H1 (cell line): ENCODE measurements at regions not wholly inside any gene's neighbourhood (a gene's known extent, or its start where the extent isn't known, plus 50 kb on each side); places are given as distances from the start of the nearest gene placed in this dataset.

Experiments
- CTCF ChIA-PET: fragments of 300-600 bp; sonication (Branson Sonifier 250); formaldehyde crosslinking; loops from one replicate; lab custom pipeline; 2021; ENCODE audit not compliant: partially characterized antibody; lab: Charles Lee
- POLR2A ChIA-PET: fragments of 300-600 bp; sonication (Branson Sonifier 250); formaldehyde crosslinking; loops from one replicate; lab custom pipeline; 2021; ENCODE audit warnings: inconsistent platforms; ENCODE audit not compliant: partially characterized antibody; lab: Charles Lee
- DNase-seq, 2 experiments: peaks; one replicate each; pipeline versions ENCODE4 v3.0.0 to v3.0.0-alpha.2; 2010 to 2022; ENCODE audit warnings: low spot score in 2 of 2, low read depth in 1 of 2, mixed read lengths in 1 of 2
- FAIRE-seq: peaks from 2 replicates; lab custom pipeline; 2011; peaks lifted over from hg19 to GRCh38; lab: Jason Lieb, UNC
- H2AFZ ChIP-seq: 2 replicates; pipeline ENCODE4 v1.8.1; 2012; ENCODE audit warnings: low read length, inconsistent platforms
- H2AK5ac ChIP-seq: 2 replicates; pipeline ENCODE4 v1.6.1; 2013; ENCODE audit warnings: low read depth, low read length
- H2BK120ac ChIP-seq: replicated peaks from 2 replicates; pipeline ENCODE3; 2013; ENCODE audit warnings: low read depth, low read length, inconsistent platforms
- H2BK12ac ChIP-seq: 2 replicates; pipeline ENCODE4 v1.6.1; 2013; ENCODE audit warnings: low read depth, low read length
- H2BK15ac ChIP-seq: 2 replicates; pipeline ENCODE4 v1.6.1; 2013; ENCODE audit warnings: low read length
- H2BK20ac ChIP-seq: 2 replicates; pipeline ENCODE4 v1.6.1; 2013; ENCODE audit warnings: low read length
- H2BK5ac ChIP-seq: 2 replicates; pipeline ENCODE4 v1.6.1; 2013; ENCODE audit warnings: low read depth, low read length
- H3K14ac ChIP-seq: 2 replicates; pipeline ENCODE4 v1.6.1; 2013; ENCODE audit warnings: inconsistent platforms; ENCODE audit not compliant: insufficient read length
- H3K18ac ChIP-seq: 2 replicates; pipeline ENCODE4 v1.6.1; 2013; ENCODE audit warnings: low read length; ENCODE audit errors: extremely low read depth
- H3K23ac ChIP-seq: 2 replicates; pipeline ENCODE4 v1.6.1; 2013; ENCODE audit warnings: inconsistent platforms; ENCODE audit not compliant: insufficient read length
- H3K23me2 ChIP-seq: 2 replicates; pipeline ENCODE4 v1.6.1; 2013; ENCODE audit warnings: low read depth, low read length
- H3K27ac ChIP-seq: 2 replicates; pipeline ENCODE4 v1.6.1; 2011; ENCODE audit warnings: low read depth, low read length, inconsistent platforms
- H3K27me3 ChIP-seq, 4 experiments: replicated peaks in 1 of 4; 1 replicate in 1 of 4; 2 replicates in 3 of 4; pipeline versions ENCODE4 v1.6.1 to v1.8.1; 2011 to 2013; ENCODE audit warnings: low read length in 3 of 4, mild to moderate bottlenecking in 3 of 4, inconsistent platforms in 2 of 4, mixed read lengths in 2 of 4, moderate library complexity in 1 of 4; ENCODE audit not compliant: control insufficient read depth in 3 of 4, insufficient read depth in 3 of 4; ENCODE audit errors: extremely low read depth in 1 of 4
- H3K36me3 ChIP-seq, 4 experiments: 2 replicates each; pipeline versions ENCODE4 v1.6.1 to v1.8.1; 2011 to 2013; ENCODE audit warnings: mild to moderate bottlenecking in 4 of 4, low read length in 3 of 4, moderate library complexity in 2 of 4, control low read depth in 1 of 4, inconsistent platforms in 1 of 4; ENCODE audit not compliant: insufficient read depth in 4 of 4, control insufficient read depth in 2 of 4
- H3K4ac ChIP-seq: replicated peaks from 2 replicates; pipeline ENCODE3; 2013; ENCODE audit warnings: low read length, low read depth, mixed read lengths, inconsistent platforms; ENCODE audit not compliant: insufficient read length
- H3K4me1 ChIP-seq, 4 experiments: replicated peaks in 1 of 4; 1 replicate in 1 of 4; 2 replicates in 3 of 4; pipeline versions ENCODE4 v1.6.1 to v1.8.1; 2011 to 2013; ENCODE audit warnings: low read length in 3 of 4, inconsistent platforms in 2 of 4, mixed read lengths in 1 of 4; ENCODE audit not compliant: insufficient read depth in 4 of 4, control insufficient read depth in 3 of 4
- H3K4me2 ChIP-seq, 2 experiments: 2 replicates each; pipeline versions ENCODE4 v1.6.1 to v1.8.1; 2011 to 2013; ENCODE audit warnings: low read depth in 2 of 2, low read length in 2 of 2, control low read depth in 1 of 2, inconsistent platforms in 1 of 2, mild to moderate bottlenecking in 1 of 2; ENCODE audit not compliant: insufficient read depth in 1 of 2
- H3K4me3 ChIP-seq, 4 experiments: fragments of 200-600, 300-600 bp in 1 of 4; sonication (generic), shearing (Covaris generic), sonication (Bioruptor Twin) in 1 of 4; 2 replicates each; pipeline versions ENCODE4 v1.5.1 to v1.8.1; 2011 to 2016; ENCODE audit warnings: low read length in 4 of 4, low read depth in 3 of 4, control low read depth in 2 of 4, inconsistent platforms in 2 of 4, mild to moderate bottlenecking in 2 of 4, mixed read lengths in 1 of 4, moderate library complexity in 1 of 4; ENCODE audit not compliant: insufficient read depth in 2 of 4; ENCODE audit errors: extremely low read depth in 1 of 4
- H3K56ac ChIP-seq: replicated peaks from 2 replicates; pipeline ENCODE3; 2013; ENCODE audit warnings: low read depth, mild to moderate bottlenecking, mixed read lengths, low read length, inconsistent platforms; ENCODE audit not compliant: insufficient read length
- H3K79me1 ChIP-seq: 2 replicates; pipeline ENCODE4 v1.6.1; 2013; ENCODE audit warnings: low read depth, low read length, control low read depth
- H3K79me2 ChIP-seq, 2 experiments: 2 replicates each; pipeline versions ENCODE4 v1.6.1 to v1.8.1; 2012 to 2013; ENCODE audit warnings: low read length in 2 of 2, mild to moderate bottlenecking in 2 of 2, inconsistent platforms in 1 of 2; ENCODE audit not compliant: insufficient read depth in 2 of 2, control insufficient read depth in 1 of 2
- H3K9ac ChIP-seq, 4 experiments: replicated peaks in 1 of 4; 1 replicate in 1 of 4; 2 replicates in 3 of 4; pipeline versions ENCODE4 v1.6.1 to v1.8.1; 2011 to 2013; ENCODE audit warnings: low read depth in 3 of 4, low read length in 3 of 4, control low read depth in 2 of 4, mild to moderate bottlenecking in 2 of 4, moderate library complexity in 2 of 4, inconsistent platforms in 1 of 4; ENCODE audit errors: extremely low read depth in 1 of 4
- H3K9me3 ChIP-seq, 2 experiments: 2 replicates each; pipeline versions ENCODE4 v1.6.1 to v1.8.1; 2012 to 2013; ENCODE audit warnings: mild to moderate bottlenecking in 2 of 2, moderate library complexity in 2 of 2, control low read depth in 1 of 2, inconsistent platforms in 1 of 2, low read depth in 1 of 2, low read length in 1 of 2, mixed read lengths in 1 of 2; ENCODE audit not compliant: insufficient read depth in 2 of 2
- H4K20me1 ChIP-seq, 2 experiments: replicated peaks in 1 of 2; 2 replicates each; pipeline versions ENCODE3 to v1.8.1; 2011 to 2013; ENCODE audit warnings: inconsistent platforms in 2 of 2, low read length in 2 of 2, mild to moderate bottlenecking in 1 of 2; ENCODE audit not compliant: insufficient read depth in 2 of 2, control insufficient read depth in 1 of 2
- H4K5ac ChIP-seq: 2 replicates; pipeline ENCODE4 v1.6.1; 2013; ENCODE audit warnings: low read length, low read depth, mixed read lengths, inconsistent platforms; ENCODE audit not compliant: insufficient read length
- H4K8ac ChIP-seq: 2 replicates; pipeline ENCODE4 v1.8.0; 2013; ENCODE audit warnings: mild to moderate bottlenecking, moderate library complexity, low read length, inconsistent platforms; ENCODE audit not compliant: insufficient read depth; ENCODE audit errors: extremely low read depth
- H4K91ac ChIP-seq: replicated peaks from 2 replicates; pipeline ENCODE3; 2013; ENCODE audit warnings: low read length, mixed read lengths, inconsistent platforms; ENCODE audit not compliant: insufficient read length
- BCL11A ChIP-seq, 2 experiments: IDR thresholded peaks; one replicate each; pipeline ENCODE4 v1.6.1; 2011; ENCODE audit warnings: low read depth in 2 of 2, low read length in 2 of 2, mild to moderate bottlenecking in 2 of 2
- GTF2F1 ChIP-seq: IDR thresholded peaks from 2 replicates; pipeline ENCODE4 v1.6.1; 2012; ENCODE audit warnings: low read depth, low read length, improper control_type of control experiment, borderline replicate concordance
- HDAC2 ChIP-seq, 2 experiments: fragments of 300-600 bp in 1 of 2; sonication (generic) in 1 of 2; IDR thresholded peaks; 2 replicates each; pipeline ENCODE4 v1.6.1; 2011 to 2012; ENCODE audit warnings: low read depth in 2 of 2, low read length in 2 of 2, mild to moderate bottlenecking in 2 of 2, moderate library complexity in 2 of 2, borderline replicate concordance in 1 of 2, inconsistent platforms in 1 of 2
- KDM5A ChIP-seq: fragments of 200-600 bp; IDR thresholded peaks from 2 replicates; pipeline ENCODE4 v1.7.1; 2012; ENCODE audit warnings: mild to moderate bottlenecking, low read length, inconsistent platforms, mixed read lengths
- POLR2A ChIP-seq, 2 experiments: IDR thresholded peaks; 1 replicate in 1 of 2; 2 replicates in 1 of 2; pipeline ENCODE4 v1.6.1; 2011; ENCODE audit warnings: low read depth in 2 of 2, low read length in 2 of 2, mild to moderate bottlenecking in 2 of 2; ENCODE audit errors: control extremely low read depth in 1 of 2
- SIRT6 ChIP-seq: IDR thresholded peaks from one replicate; pipeline ENCODE4 v1.7.1; 2012; ENCODE audit warnings: low read length, inconsistent platforms
- SIX5 ChIP-seq: IDR thresholded peaks from 2 replicates; pipeline ENCODE4 v1.6.1; 2011; ENCODE audit warnings: mild to moderate bottlenecking, low read depth, low read length
- SP1 ChIP-seq: IDR thresholded peaks from 2 replicates; pipeline ENCODE4 v1.6.1; 2011; ENCODE audit warnings: low read depth, low read length
- SP2 ChIP-seq: IDR thresholded peaks from 2 replicates; pipeline ENCODE4 v1.6.1; 2012; ENCODE audit warnings: mild to moderate bottlenecking, low read length, inconsistent platforms
- SP4 ChIP-seq: IDR thresholded peaks from 2 replicates; pipeline ENCODE4 v1.6.1; 2012; ENCODE audit warnings: low read length, inconsistent platforms
- TAF7 ChIP-seq: optimal IDR thresholded peaks from 2 replicates; pipeline ENCODE3; 2011; ENCODE audit warnings: low read depth, mild to moderate bottlenecking, inconsistent platforms, low read length, moderate library complexity, borderline replicate concordance
- TBP ChIP-seq: IDR thresholded peaks from 2 replicates; pipeline ENCODE4 v1.6.1; 2011; ENCODE audit warnings: low read depth, low read length, improper control_type of control experiment
- YY1 ChIP-seq: IDR thresholded peaks from 2 replicates; pipeline ENCODE4 v1.6.1; 2011; ENCODE audit warnings: low read depth, mild to moderate bottlenecking, low read length
- ZNF274 ChIP-seq: IDR thresholded peaks from 2 replicates; pipeline ENCODE4 v1.7.0; 2012; ENCODE audit warnings: low read length, borderline replicate concordance; ENCODE audit errors: extremely low read depth
- WGBS, 2 experiments: shearing (Covaris generic) in 1 of 2; methylation state at CpG; one replicate each; pipeline versions ENCODE4 v1.1.6 to v1.1.7; 2013 to 2015; ENCODE audit warnings: low lambda C conversion rate in 2 of 2, mixed read lengths in 2 of 2, inconsistent platforms in 1 of 2, low coverage in 1 of 2, missing lambda C conversion rate in 1 of 2; ENCODE audit not compliant: insufficient replicate concordance in 2 of 2, insufficient coverage in 1 of 2, insufficient read length in 1 of 2; ENCODE audit errors: extremely low coverage in 1 of 2, missing lambda C conversion rate in 1 of 2; 5-methylcytosine and 5-hydroxymethylcytosine counted together

DNA sequence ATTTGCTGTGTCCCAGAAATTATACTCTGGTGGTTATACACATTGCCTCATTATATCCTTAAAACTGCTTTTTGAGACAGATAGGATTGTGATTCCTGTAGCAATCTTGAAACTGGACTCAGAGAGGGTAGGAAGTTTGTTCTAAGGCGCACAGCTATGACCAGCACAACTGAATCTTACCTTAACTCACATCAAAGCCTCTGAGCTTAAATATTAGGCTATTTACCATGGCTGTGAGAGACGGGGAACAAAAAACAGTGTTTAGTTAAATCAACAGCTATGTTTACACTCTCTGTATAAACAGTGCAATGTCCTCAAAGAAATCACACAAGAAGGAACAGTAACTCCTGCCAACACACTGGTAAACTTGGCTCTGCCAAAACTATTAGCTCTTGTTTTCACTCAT lies 50.9 kb upstream of the TUT7 start:
- WGBS, 2 experiments, result 83% methylated on average over 2 of the region's 2 CpGs; no CpG with 5 or more reads in 1 of the 2 experiments
- Histone ChIP-seq H3K4me2 (no peak overlapping the region), H3K4ac (no peak overlapping the region), H3K36me3 (no peaks in the 10 kb centered on the region), H3K23ac (no peak overlapping the region), H3K56ac (no peak overlapping the region), H3K79me2 (no peaks in the 10 kb centered on the region), H2BK120ac (no peak overlapping the region), H3K27me3 (peaks cover 21 to 39% (median 31%) of the 10 kb centered on the region in 4 experiments), H3K18ac (no peak overlapping the region), H3K14ac (no peak overlapping the region), H3K9me3 (0 out of 4 replicates have a peak, but pooled peaks cover 0 to 1% of the 10 kb centered on the region in 2 experiments), H4K91ac (no peak overlapping the region), H3K9ac (no peak overlapping the region), H3K4me1 (peaks cover 0 to 5% (median 0%) of the 10 kb centered on the region in 4 experiments; a peak in 2 of 7 replicates), H3K27ac (no peak overlapping the region), H2AK5ac (no peak overlapping the region), H4K20me1 (no peaks in the 10 kb centered on the region), H4K5ac (no peak overlapping the region), H2AFZ (no peak overlapping the region), H2BK5ac (no peak overlapping the region), H3K23me2 (no peaks in the 10 kb centered on the region), H2BK12ac (no peak overlapping the region), H2BK15ac (no peak overlapping the region), H3K79me1 (no peaks in the 10 kb centered on the region), H2BK20ac (no peak overlapping the region), H4K8ac (no peak overlapping the region), H3K4me3 (no peak overlapping the region)
- POLR2A ChIA-PET, result no interaction called here
- CTCF ChIA-PET, result interaction anchor here (0.6 to 2.7 kb wide), 4 partner anchors 10 to 939 kb away, joined by 3 to 13 read pairs (median 4); no protein-coding TSS in a partner anchor
- DNase-seq (no peak), FAIRE-seq (no peak)
- TF ChIP-seq BCL11A (IDR thresholded peaks at IDR 0.05; ENCODE audit: low read depth in 2 of 2, low read length in 2 of 2), result no peak
- TF ChIP-seq POLR2A (IDR thresholded peaks at IDR 0.05; ENCODE audit: control extremely low read depth in 1 of 2, low read depth in 2 of 2, low read length in 2 of 2), result no peak
- no peak for TF ChIP-seq YY1
- no peak for TF ChIP-seq SIRT6
- TF ChIP-seq GTF2F1, result no peak
- TF ChIP-seq SP4, result no peak
- no peak for TF ChIP-seq SP2
- TF ChIP-seq SP1, result no peak
- TF ChIP-seq KDM5A, result no peak
- no peak for TF ChIP-seq TBP
- no peak for TF ChIP-seq TAF7
- TF ChIP-seq SIX5, result no peak
- no peak for TF ChIP-seq HDAC2 (IDR thresholded peaks at IDR 0.05; ENCODE audit: borderline replicate concordance in 1 of 2, low read depth in 2 of 2, low read length in 2 of 2)
- TF ChIP-seq ZNF274, result no peak
